T1000 (cell line): ENCODE measurements at regions not wholly inside any gene's neighbourhood (a gene's known extent, or its start where the extent isn't known, plus 50 kb on each side); places are given as distances from the start of the nearest gene placed in this dataset.
"Not testable (repeated sequence)": the region's sequence is repeated elsewhere in the genome, so short reads cannot be mapped to it uniquely, and the experiment has no call there.

Experiments
- DNase-seq: peaks from one replicate; lab custom pipeline; 2025; ENCODE audit warnings: mixed read lengths; lab: John Stamatoyannopoulos, UW

- not testable (repeated sequence) for DNase-seq
These were observed 186.1 kb upstream of the FTMT start for GRCh38 chr5:121665542-121665941.

GRCh38 chr5:121667292-121667691 is 184.4 kb upstream of the FTMT start:
- no peak for DNase-seq

GRCh38 chr5:121668635-121669034 is 183.0 kb upstream of the FTMT start:
- DNase-seq: peak; percentile 70

- DNase-seq: no peak
These were observed 180.1 kb upstream of the FTMT start for GRCh38 chr5:121671624-121672023.

GRCh38 chr5:121675924-121676323 is 175.8 kb upstream of the FTMT start:
- DNase-seq: no peak

- DNase-seq: no peak
These were observed 170.3 kb upstream of the FTMT start for GRCh38 chr5:121681229-121681855.

- no peak for DNase-seq
These were observed 163.6 kb upstream of the FTMT start for GRCh38 chr5:121688126-121688525.

- no peak for DNase-seq
These were observed 162.9 kb upstream of the FTMT start for GRCh38 chr5:121688781-121689180.

GRCh38 chr5:121691478-121691877 is 160.2 kb upstream of the FTMT start:
- no peak for DNase-seq

- DNase-seq: no peak
These were observed 159.5 kb upstream of the FTMT start for GRCh38 chr5:121692158-121692557.

- DNase-seq: no peak
These were observed 157.8 kb upstream of the FTMT start for GRCh38 chr5:121693864-121694263.

GRCh38 chr5:121695307-121695706 is 156.4 kb upstream of the FTMT start:
- no peak for DNase-seq

GRCh38 chr5:121698690-121699089 is 153.0 kb upstream of the FTMT start:
- DNase-seq: no peak

- no peak for DNase-seq
These were observed 150.0 kb upstream of the FTMT start for GRCh38 chr5:121701731-121702130.

GRCh38 chr5:121702682-121703081 is 149.0 kb upstream of the FTMT start:
- DNase-seq: no peak

- no peak for DNase-seq
These were observed 147.4 kb upstream of the FTMT start for GRCh38 chr5:121704291-121704690.

- DNase-seq: no peak
These were observed 145.0 kb upstream of the FTMT start for GRCh38 chr5:121706686-121707085.

- no peak for DNase-seq
These were observed 144.5 kb upstream of the FTMT start for GRCh38 chr5:121707178-121707577.

- DNase-seq: no peak
These were observed 140.3 kb upstream of the FTMT start for GRCh38 chr5:121711416-121711815.

GRCh38 chr5:121719255-121719654 is 132.4 kb upstream of the FTMT start:
- no peak for DNase-seq

GRCh38 chr5:121725450-121725849 is 126.2 kb upstream of the FTMT start:
- no peak for DNase-seq

GRCh38 chr5:121726991-121727390 is 124.7 kb upstream of the FTMT start:
- DNase-seq: no peak

GRCh38 chr5:121731377-121731776 is 120.3 kb upstream of the FTMT start:
- DNase-seq: no peak

GRCh38 chr5:121735618-121736017 is 116.1 kb upstream of the FTMT start:
- DNase-seq: no peak

- no peak for DNase-seq
These were observed 114.6 kb upstream of the FTMT start for GRCh38 chr5:121737120-121737519.
